ENCODE measurements at regions not wholly inside any gene's neighbourhood (a gene's known extent, or its start where the extent isn't known, plus 50 kb on each side); places are given as distances from the start of the nearest gene placed in this dataset.

DNA sequence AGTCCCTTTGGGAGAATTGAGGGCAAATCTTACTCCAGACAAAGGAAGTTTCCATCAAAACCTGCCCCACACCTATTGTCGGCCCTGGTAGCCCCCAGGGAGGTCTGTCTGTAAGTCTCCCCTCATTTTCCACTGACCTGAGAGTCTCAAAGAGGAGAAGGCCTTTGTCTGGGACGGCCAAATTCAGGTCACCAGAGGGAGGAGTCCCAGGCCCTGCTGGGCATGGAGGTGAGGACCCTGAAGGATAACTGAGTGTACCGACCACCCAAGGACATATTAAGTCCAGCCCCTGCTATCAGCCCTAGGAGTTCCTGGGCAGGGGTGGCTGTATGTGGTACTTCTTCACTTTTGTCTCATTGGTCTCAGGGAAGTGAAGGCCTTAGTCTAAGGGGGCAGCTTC is 229.9 kb downstream of the FGF13 start:
- Histone ChIP-seq H3K36me3 (ENCODE audit: control insufficient read depth in 2 of 2, insufficient read depth in 1 of 2, low read length in 2 of 2) (no peaks in the 10 kb centered on the region), H3K4me3 (ENCODE audit: low read depth, low read length) (no peak overlapping the region), H3K4me1 (ENCODE audit: control insufficient read depth, insufficient read depth, low read length) (no peaks in the 10 kb centered on the region), H3K9me3 (ENCODE audit: control insufficient read depth, insufficient read depth, low read depth, low read length) (no peaks in the 10 kb centered on the region), H3K27ac (ENCODE audit: extremely low read depth, low read depth, low read length) (no peak overlapping the region)
- ChIA-PET POLR2A (no interaction called here), CTCF (no interaction called here)
- TF ChIP-seq ZNF558 (tag by site-specific recombination; IDR thresholded peaks at IDR 0.05), result no peak
- no peak for TF ChIP-seq ZNF112 (tag by site-specific recombination; IDR thresholded peaks at IDR 0.05)
- TF ChIP-seq, protein P1, sequence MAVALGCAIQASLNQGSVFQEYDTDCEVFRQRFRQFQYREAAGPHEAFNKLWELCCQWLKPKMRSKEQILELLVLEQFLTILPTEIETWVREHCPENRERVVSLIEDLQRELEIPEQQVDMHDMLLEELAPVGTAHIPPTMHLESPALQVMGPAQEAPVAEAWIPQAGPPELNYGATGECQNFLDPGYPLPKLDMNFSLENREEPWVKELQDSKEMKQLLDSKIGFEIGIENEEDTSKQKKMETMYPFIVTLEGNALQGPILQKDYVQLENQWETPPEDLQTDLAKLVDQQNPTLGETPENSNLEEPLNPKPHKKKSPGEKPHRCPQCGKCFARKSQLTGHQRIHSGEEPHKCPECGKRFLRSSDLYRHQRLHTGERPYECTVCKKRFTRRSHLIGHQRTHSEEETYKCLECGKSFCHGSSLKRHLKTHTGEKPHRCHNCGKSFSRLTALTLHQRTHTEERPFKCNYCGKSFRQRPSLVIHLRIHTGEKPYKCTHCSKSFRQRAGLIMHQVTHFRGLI (tag by site-specific recombination; IDR thresholded peaks at IDR 0.05), result no peak
- TF ChIP-seq, protein P2, sequence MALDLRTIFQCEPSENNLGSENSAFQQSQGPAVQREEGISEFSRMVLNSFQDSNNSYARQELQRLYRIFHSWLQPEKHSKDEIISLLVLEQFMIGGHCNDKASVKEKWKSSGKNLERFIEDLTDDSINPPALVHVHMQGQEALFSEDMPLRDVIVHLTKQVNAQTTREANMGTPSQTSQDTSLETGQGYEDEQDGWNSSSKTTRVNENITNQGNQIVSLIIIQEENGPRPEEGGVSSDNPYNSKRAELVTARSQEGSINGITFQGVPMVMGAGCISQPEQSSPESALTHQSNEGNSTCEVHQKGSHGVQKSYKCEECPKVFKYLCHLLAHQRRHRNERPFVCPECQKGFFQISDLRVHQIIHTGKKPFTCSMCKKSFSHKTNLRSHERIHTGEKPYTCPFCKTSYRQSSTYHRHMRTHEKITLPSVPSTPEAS (tag by site-specific recombination; IDR thresholded peaks at IDR 0.05), result no peak
- TF ChIP-seq ZNF16 (tag by site-specific recombination; IDR thresholded peaks at IDR 0.05; ENCODE audit: low read depth), result no peak

DNA sequence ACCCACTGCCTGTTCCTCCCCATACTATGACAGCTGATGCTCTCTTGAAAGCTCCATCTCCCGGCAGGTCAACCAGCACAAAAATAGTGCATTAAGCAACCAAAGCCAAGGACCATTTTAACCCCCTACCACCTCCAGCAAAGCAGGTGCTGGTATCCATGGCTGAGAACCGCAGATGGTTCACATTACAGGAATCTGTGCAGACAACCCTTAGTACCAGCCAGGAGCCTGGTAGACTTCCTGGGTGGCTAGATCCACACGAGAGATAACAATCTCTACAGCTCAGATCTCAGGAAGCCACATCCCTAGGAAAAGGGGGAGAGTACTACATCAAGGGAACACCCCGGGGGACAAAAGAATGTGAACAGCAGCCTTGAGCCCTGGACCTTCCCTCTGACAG is 248.0 kb downstream of the FGF13 start:
- TF ChIP-seq FEZF1 (tag by site-specific recombination; IDR thresholded peaks at IDR 0.05), result no peak
- no peak for TF ChIP-seq ZNF274 (IDR thresholded peaks at IDR 0.05; ENCODE audit: low read length)
- no peak for TF ChIP-seq ZNF274 (tag by site-specific recombination; IDR thresholded peaks at IDR 0.05; ENCODE audit: borderline replicate concordance)
- TF ChIP-seq YY2 (tag by site-specific recombination; IDR thresholded peaks at IDR 0.05), result no peak
- no peak for TF ChIP-seq ZNF324 (tag by site-specific recombination; IDR thresholded peaks at IDR 0.05)
- ChIA-PET CTCF (no interaction called here), POLR2A (no interaction called here)
- Histone ChIP-seq H3K9me3 (ENCODE audit: control insufficient read depth, insufficient read depth, low read depth, low read length) (no peaks in the 10 kb centered on the region), H3K27ac (ENCODE audit: extremely low read depth, low read depth, low read length) (no peak overlapping the region), H3K4me3 (ENCODE audit: low read depth, low read length) (no peak overlapping the region), H3K36me3 (ENCODE audit: control insufficient read depth in 2 of 2, insufficient read depth in 1 of 2, low read length in 2 of 2) (no peaks in the 10 kb centered on the region), H3K4me1 (ENCODE audit: control insufficient read depth, insufficient read depth, low read length) (no peaks in the 10 kb centered on the region)
